ENCODE measurements at regions not wholly inside any gene's neighbourhood (a gene's known extent, or its start where the extent isn't known, plus 50 kb on each side); places are given as distances from the start of the nearest gene placed in this dataset.

DNA sequence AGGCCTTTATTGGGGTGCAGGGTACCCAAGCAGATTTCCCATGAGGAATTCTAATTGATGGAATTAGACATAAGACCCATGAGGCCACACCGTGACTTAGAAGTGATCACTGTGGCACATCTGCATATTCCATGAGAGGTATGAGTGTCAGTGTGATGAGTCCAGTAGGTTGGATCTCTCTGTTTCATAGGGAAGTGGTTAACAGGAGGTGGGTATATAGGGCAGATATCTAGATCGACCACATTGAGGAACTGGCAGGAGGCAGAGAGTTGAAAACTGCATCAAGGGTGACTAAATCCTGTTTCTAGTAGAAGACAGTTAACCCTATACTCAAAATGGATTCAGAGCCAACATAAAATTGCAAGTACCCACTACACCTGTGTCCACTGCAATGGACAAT, 68.6 kb upstream of the MIR17HG start:
- POLR2A ChIA-PET = no interaction called here
- TF ChIP-seq POLR2A (IDR thresholded peaks at IDR 0.05; ENCODE audit: low read length) (no peak), FOSB (CRISPR knock-in tag; IDR thresholded peaks at IDR 0.05) (no peak), NFE2L2 (conservative IDR thresholded peaks at IDR 0.05; ENCODE audit: low read length) (no peak), TP53 (CRISPR knock-in tag; IDR thresholded peaks at IDR 0.05) (no peak), MAZ (IDR thresholded peaks at IDR 0.05; ENCODE audit: borderline replicate concordance, low read depth, low read length) (no peak)
- FAIRE-seq (no peak), DNase-seq (ENCODE audit: low read depth in 1 of 2, low spot score in 1 of 2) (no peak), ATAC-seq (no peak)
- H3K4me1 ChIP-seq = no peaks in the 10 kb centered on the region
- 24% methylated on average over 2 of the region's 2 CpGs for WGBS (ENCODE audit: missing lambda C conversion rate)
- no peak overlapping the region for H3K27ac ChIP-seq
- CTCF ChIA-PET = no interaction called here
- no peak overlapping the region for H3K4me3 ChIP-seq
- H3K4me2 ChIP-seq = no peak overlapping the region
- H3K9me3 ChIP-seq = no peaks in the 10 kb centered on the region

DNA sequence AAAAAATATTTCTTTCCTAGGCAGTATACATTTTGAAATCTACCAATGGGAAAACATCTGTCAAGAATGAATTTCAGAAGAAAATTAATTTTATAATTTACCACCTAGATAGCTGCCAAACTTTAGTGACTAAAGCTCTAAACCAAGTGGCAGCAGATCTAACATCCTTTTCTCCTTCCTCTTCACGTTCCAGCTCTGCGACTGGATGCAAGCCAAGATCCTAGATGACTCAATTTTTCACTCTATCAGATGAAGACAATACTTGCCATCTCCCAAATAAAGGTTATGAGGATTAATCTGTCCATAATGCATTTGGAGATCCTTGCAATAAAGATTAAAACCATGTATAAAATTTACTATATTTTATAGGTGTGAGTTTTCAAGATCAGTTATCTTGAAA, 66.7 kb upstream of the MIR17HG start:
- CTCF ChIA-PET = no interaction called here
- H3K27ac ChIP-seq = no peak overlapping the region
- no peaks in the 10 kb centered on the region for H3K9me3 ChIP-seq
- ATAC-seq (no peak), DNase-seq (ENCODE audit: low read depth in 1 of 2, low spot score in 1 of 2) (no peak), FAIRE-seq (no peak)
- H3K4me1 ChIP-seq = no peaks in the 10 kb centered on the region
- POLR2A ChIA-PET = no interaction called here
- WGBS (ENCODE audit: missing lambda C conversion rate) = 0% methylated on average over 2 of the region's 2 CpGs
- no peak overlapping the region for H3K4me3 ChIP-seq
- no peak overlapping the region for H3K4me2 ChIP-seq
- no peak for TF ChIP-seq ZSCAN20 (CRISPR knock-in tag; IDR thresholded peaks at IDR 0.05)
- no peak for TF ChIP-seq RARB (CRISPR knock-in tag; IDR thresholded peaks at IDR 0.05)
- no peak for TF ChIP-seq JUNB (IDR thresholded peaks at IDR 0.05)
- no peak for TF ChIP-seq ZFP36 (IDR thresholded peaks at IDR 0.05; ENCODE audit: borderline replicate concordance, partially characterized antibody)
- no peak for TF ChIP-seq PHF8 (IDR thresholded peaks at IDR 0.05; ENCODE audit: borderline replicate concordance, low read depth)
- TF ChIP-seq, protein P1, sequence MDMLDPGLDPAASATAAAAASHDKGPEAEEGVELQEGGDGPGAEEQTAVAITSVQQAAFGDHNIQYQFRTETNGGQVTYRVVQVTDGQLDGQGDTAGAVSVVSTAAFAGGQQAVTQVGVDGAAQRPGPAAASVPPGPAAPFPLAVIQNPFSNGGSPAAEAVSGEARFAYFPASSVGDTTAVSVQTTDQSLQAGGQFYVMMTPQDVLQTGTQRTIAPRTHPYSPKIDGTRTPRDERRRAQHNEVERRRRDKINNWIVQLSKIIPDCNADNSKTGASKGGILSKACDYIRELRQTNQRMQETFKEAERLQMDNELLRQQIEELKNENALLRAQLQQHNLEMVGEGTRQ (IDR thresholded peaks at IDR 0.05) = no peak
- TF ChIP-seq, protein P2, sequence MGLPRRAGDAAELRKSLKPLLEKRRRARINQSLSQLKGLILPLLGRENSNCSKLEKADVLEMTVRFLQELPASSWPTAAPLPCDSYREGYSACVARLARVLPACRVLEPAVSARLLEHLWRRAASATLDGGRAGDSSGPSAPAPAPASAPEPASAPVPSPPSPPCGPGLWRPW (IDR thresholded peaks at IDR 0.05) = no peak
- no peak for TF ChIP-seq NPAS2 (CRISPR knock-in tag; IDR thresholded peaks at IDR 0.05; ENCODE audit: borderline replicate concordance)
- no peak for TF ChIP-seq CEBPB (IDR thresholded peaks at IDR 0.05)

DNA sequence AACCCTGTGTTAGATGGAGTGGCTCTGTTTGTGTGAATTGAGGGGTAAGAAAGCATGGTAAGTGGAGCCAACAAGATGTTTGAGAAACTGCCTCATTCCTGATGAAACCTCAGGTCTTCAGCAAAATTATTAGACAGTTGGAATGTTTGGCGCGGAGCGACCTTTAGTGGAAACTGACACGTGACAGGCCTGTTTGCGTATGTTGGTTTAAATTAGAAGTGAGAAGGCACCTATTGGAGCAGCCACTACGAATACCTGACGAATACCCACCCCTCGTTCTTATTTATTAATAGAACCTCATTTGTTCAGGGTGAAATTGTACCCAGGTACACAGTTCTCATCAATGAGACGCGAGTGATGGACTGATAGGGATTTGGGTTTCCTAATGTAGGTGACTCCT, 63.2 kb upstream of the MIR17HG start:
- ChIA-PET CTCF (no interaction called here), POLR2A (no interaction called here)
- FAIRE-seq (no peak), ATAC-seq (no peak), DNase-seq (ENCODE audit: low read depth in 1 of 2, low spot score in 1 of 2) (no peak)
- Histone ChIP-seq H3K4me1 (no peaks in the 10 kb centered on the region), H3K27ac (no peak overlapping the region), H3K4me2 (no peak overlapping the region), H3K9me3 (no peaks in the 10 kb centered on the region), H3K4me3 (no peak overlapping the region)
- TF ChIP-seq NFE2L2 (conservative IDR thresholded peaks at IDR 0.05; ENCODE audit: low read length) (no peak), JUN (IDR thresholded peaks at IDR 0.05) (no peak), HOXB5 (CRISPR knock-in tag; IDR thresholded peaks at IDR 0.05) (no peak), GATA3 (IDR thresholded peaks at IDR 0.05; ENCODE audit: borderline replicate concordance) (no peak), ZSCAN20 (CRISPR knock-in tag; IDR thresholded peaks at IDR 0.05) (no peak), MYC (IDR thresholded peaks at IDR 0.05; ENCODE audit: borderline replicate concordance, low read length) (no peak), TFCP2L1 (CRISPR knock-in tag; IDR thresholded peaks at IDR 0.05) (no peak), HDAC2 (IDR thresholded peaks at IDR 0.05) (no peak), MAFK (IDR thresholded peaks at IDR 0.05; ENCODE audit: partially characterized antibody) (no peak), PHF8 (IDR thresholded peaks at IDR 0.05; ENCODE audit: borderline replicate concordance, low read depth) (no peak), HEYL (CRISPR knock-in tag; IDR thresholded peaks at IDR 0.05) (no peak), KDM5A (IDR thresholded peaks at IDR 0.05) (no peak), ESRRA (IDR thresholded peaks at IDR 0.05; ENCODE audit: borderline replicate concordance, low read length) (no peak), CBX2 (IDR thresholded peaks at IDR 0.05; ENCODE audit: borderline replicate concordance, low read depth) (no peak), ZNF302 (CRISPR knock-in tag; IDR thresholded peaks at IDR 0.05) (no peak), JUNB (IDR thresholded peaks at IDR 0.05) (no peak), MAZ (IDR thresholded peaks at IDR 0.05; ENCODE audit: borderline replicate concordance, low read depth, low read length) (no peak)
- TF ChIP-seq, protein P3, sequence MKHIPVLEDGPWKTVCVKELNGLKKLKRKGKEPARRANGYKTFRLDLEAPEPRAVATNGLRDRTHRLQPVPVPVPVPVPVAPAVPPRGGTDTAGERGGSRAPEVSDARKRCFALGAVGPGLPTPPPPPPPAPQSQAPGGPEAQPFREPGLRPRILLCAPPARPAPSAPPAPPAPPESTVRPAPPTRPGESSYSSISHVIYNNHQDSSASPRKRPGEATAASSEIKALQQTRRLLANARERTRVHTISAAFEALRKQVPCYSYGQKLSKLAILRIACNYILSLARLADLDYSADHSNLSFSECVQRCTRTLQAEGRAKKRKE (CRISPR knock-in tag; IDR thresholded peaks at IDR 0.05; ENCODE audit: low read depth) = no peak
- TF ChIP-seq, protein P4, sequence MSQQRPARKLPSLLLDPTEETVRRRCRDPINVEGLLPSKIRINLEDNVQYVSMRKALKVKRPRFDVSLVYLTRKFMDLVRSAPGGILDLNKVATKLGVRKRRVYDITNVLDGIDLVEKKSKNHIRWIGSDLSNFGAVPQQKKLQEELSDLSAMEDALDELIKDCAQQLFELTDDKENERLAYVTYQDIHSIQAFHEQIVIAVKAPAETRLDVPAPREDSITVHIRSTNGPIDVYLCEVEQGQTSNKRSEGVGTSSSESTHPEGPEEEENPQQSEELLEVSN (IDR thresholded peaks at IDR 0.05; ENCODE audit: borderline replicate concordance, low read depth) = no peak
- WGBS (ENCODE audit: missing lambda C conversion rate) = 59% methylated on average over 10 of the region's 10 CpGs
